CD4-positive, alpha-beta T cell (primary cell): ENCODE measurements at regions not wholly inside any gene's neighbourhood (a gene's known extent, or its start where the extent isn't known, plus 50 kb on each side); places are given as distances from the start of the nearest gene placed in this dataset.

ENCODE experiments used
- ATAC-seq: fragments of 200-7000 bp; cut with Tn5 transposase; one replicate; pipeline ENCODE4 v1.10.0; 2022; ENCODE audit warnings: mild to moderate bottlenecking; ENCODE audit not compliant: poor library complexity
- CTCF ChIA-PET: fragments of 350-600 bp; sonication (Branson Sonifier 250); formaldehyde crosslinking; loops from one replicate; lab custom pipeline; 2021; ENCODE audit warnings: antibody characterized with exemption, inconsistent platforms; lab: Charles Lee
- POLR2A ChIA-PET: fragments of 350-600 bp; sonication (Branson Sonifier 250); formaldehyde crosslinking; loops from one replicate; lab custom pipeline; 2021; ENCODE audit warnings: antibody characterized with exemption, inconsistent platforms; lab: Charles Lee
- DNase-seq, 14 experiments: peaks; one replicate each; pipeline ENCODE4 v3.0.0-alpha.2; 2013 to 2020; ENCODE audit warnings: mixed read lengths in 2 of 14
- H3K27ac ChIP-seq, 2 donors: one replicate each; pipeline versions ENCODE4 v1.5.1 to v1.7.0; 2013; ENCODE audit warnings: low read length in 2 of 2, low read depth in 1 of 2, mild to moderate bottlenecking in 1 of 2
- H3K27me3 ChIP-seq, 2 experiments: 1 replicate in 1 of 2; 2 replicates in 1 of 2; pipeline versions ENCODE4 v1.6.1 to v1.7.0; 2013; ENCODE audit warnings: low read length in 2 of 2, control low read depth in 1 of 2, mild to moderate bottlenecking in 1 of 2, moderate library complexity in 1 of 2; ENCODE audit not compliant: insufficient read depth in 2 of 2, control insufficient read depth in 1 of 2
- H3K36me3 ChIP-seq: one replicate; pipeline ENCODE4 v1.6.1; 2013; ENCODE audit warnings: low read length, control low read depth; ENCODE audit not compliant: insufficient read depth
- H3K4me1 ChIP-seq: one replicate; pipeline ENCODE4 v1.6.1; 2013; ENCODE audit warnings: low read length, control low read depth; ENCODE audit not compliant: insufficient read depth
- H3K4me3 ChIP-seq: one replicate; pipeline ENCODE4 v1.5.1; 2013; ENCODE audit warnings: mild to moderate bottlenecking, low read length, moderate library complexity
- H3K9me3 ChIP-seq, 2 experiments: 1 replicate in 1 of 2; 2 replicates in 1 of 2; pipeline versions ENCODE4 v1.6.1 to v1.7.0; 2013; ENCODE audit warnings: low read length in 2 of 2, mild to moderate bottlenecking in 2 of 2, control low read depth in 1 of 2, moderate library complexity in 1 of 2; ENCODE audit not compliant: control insufficient read depth in 1 of 2, insufficient read depth in 1 of 2
- H3K27ac Mint-ChIP-seq: one replicate; pipeline ENCODE4 v1.8.0; 2020; ENCODE audit warnings: mixed read lengths
- H3K27me3 Mint-ChIP-seq: one replicate; pipeline ENCODE4 v1.8.0; 2021; ENCODE audit warnings: mixed read lengths
- H3K36me3 Mint-ChIP-seq: one replicate; pipeline ENCODE4 v1.8.0; 2021; ENCODE audit warnings: low read depth, mixed read lengths
- H3K4me1 Mint-ChIP-seq: one replicate; pipeline ENCODE4 v1.8.0; 2021; ENCODE audit warnings: low read depth, mixed read lengths
- H3K4me3 Mint-ChIP-seq: one replicate; pipeline ENCODE4 v1.8.0; 2020; ENCODE audit warnings: mild to moderate bottlenecking, mixed read lengths
- H3K9me3 Mint-ChIP-seq: one replicate; pipeline ENCODE4 v1.8.0; 2020; ENCODE audit warnings: mixed read lengths
- intact Hi-C, 2 experiments: fragments of 100-400 bp; cut with DNase I in 1 of 2; cut with micrococcal nuclease in 1 of 2; formaldehyde crosslinking; loops; one replicate each; pipeline versions ENCODE4 v1.15.1 to v1.9.0; 2023 to 2025; cut with DNase I, micrococcal nuclease
- TF ChIP-seq, protein P1 (sequence below): fragments of 200-600 bp; IDR thresholded peaks from one replicate; pipeline ENCODE4 v1.8.0; 2022; ENCODE audit warnings: antibody characterized with exemption, mild to moderate bottlenecking

DNA sequence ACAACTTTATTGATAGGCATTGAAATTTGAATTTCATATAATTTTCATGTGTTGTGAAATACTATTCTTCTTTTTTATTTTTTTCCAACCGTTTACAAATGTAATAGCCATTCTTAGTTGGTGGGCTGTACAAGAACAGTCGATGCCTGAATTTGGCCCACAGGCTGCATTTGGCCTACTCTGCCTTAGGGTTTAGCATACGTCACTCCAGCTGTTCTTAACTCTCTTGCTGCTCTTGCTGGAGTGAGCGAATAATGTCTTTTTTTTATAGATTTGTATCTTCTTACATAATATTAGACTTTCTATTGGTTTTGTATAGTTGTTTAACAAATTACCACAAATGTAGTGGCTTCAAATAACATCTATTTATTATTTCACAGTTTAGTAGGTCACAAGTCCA is 163.4 kb upstream of the MKI67 start:
- H3K27me3 Mint-ChIP-seq = peaks cover 36% of the 10 kb centered on the region
- ChIA-PET CTCF (no interaction called here), POLR2A (no interaction called here)

DNA sequence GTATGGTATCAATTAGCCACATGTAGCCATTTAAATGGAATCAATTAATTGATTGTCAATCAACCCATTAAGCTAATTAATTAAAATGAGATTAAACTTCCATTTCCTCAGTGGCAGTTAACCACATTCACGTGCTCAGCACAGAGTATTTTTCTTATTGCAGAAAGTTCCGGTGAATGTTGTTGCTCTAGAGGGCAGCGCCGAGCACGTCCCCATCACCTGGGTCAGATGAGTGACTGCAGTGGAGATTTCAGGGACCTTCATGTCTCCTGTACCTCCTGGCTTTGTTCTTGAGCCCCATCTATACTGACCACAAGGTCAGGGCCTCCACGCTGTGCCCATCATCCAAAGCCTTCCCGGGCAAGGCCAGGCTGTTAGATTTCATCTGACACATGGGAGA is 168.8 kb upstream of the MKI67 start:
- Histone ChIP-seq H3K36me3 (no peaks in the 10 kb centered on the region), H3K9me3 (peaks cover 0 to 9% of the 10 kb centered on the region in 2 experiments), H3K4me3 (no peak overlapping the region), H3K4me1 (no peaks in the 10 kb centered on the region), H3K27me3 (peaks cover 0 to 1% of the 10 kb centered on the region in 2 experiments), H3K27ac (no peak overlapping the region)
- no peak for DNase-seq
- no peaks in the 10 kb centered on the region for H3K27me3 Mint-ChIP-seq
- ChIA-PET CTCF (no interaction called here), POLR2A (no interaction called here)
- intact Hi-C loops = no loop called here
- peaks cover under 1% of the 10 kb centered on the region for H3K9me3 Mint-ChIP-seq
- H3K27ac Mint-ChIP-seq = no peak overlapping the region
- no peaks in the 10 kb centered on the region for H3K36me3 Mint-ChIP-seq
- no peak for ATAC-seq
- no peak overlapping the region for H3K4me3 Mint-ChIP-seq
- TF ChIP-seq, protein P1, sequence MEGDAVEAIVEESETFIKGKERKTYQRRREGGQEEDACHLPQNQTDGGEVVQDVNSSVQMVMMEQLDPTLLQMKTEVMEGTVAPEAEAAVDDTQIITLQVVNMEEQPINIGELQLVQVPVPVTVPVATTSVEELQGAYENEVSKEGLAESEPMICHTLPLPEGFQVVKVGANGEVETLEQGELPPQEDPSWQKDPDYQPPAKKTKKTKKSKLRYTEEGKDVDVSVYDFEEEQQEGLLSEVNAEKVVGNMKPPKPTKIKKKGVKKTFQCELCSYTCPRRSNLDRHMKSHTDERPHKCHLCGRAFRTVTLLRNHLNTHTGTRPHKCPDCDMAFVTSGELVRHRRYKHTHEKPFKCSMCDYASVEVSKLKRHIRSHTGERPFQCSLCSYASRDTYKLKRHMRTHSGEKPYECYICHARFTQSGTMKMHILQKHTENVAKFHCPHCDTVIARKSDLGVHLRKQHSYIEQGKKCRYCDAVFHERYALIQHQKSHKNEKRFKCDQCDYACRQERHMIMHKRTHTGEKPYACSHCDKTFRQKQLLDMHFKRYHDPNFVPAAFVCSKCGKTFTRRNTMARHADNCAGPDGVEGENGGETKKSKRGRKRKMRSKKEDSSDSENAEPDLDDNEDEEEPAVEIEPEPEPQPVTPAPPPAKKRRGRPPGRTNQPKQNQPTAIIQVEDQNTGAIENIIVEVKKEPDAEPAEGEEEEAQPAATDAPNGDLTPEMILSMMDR = no peak
- no peaks in the 10 kb centered on the region for H3K4me1 Mint-ChIP-seq

More for the DNA sequence above, 163.4 kb upstream of the MKI67 start:
- Histone ChIP-seq H3K27me3 (peaks cover 23 to 28% of the 10 kb centered on the region in 2 experiments), H3K27ac (no peak overlapping the region), H3K4me3 (no peak overlapping the region), H3K36me3 (no peaks in the 10 kb centered on the region), H3K4me1 (no peaks in the 10 kb centered on the region), H3K9me3 (peaks cover 0 to 4% of the 10 kb centered on the region in 2 experiments)
- Mint-ChIP-seq H3K4me1 (no peaks in the 10 kb centered on the region), H3K9me3 (no peaks in the 10 kb centered on the region), H3K4me3 (no peak overlapping the region), H3K27ac (no peak overlapping the region), H3K36me3 (no peaks in the 10 kb centered on the region)
- TF ChIP-seq, protein P1 = no peak
- DNase-seq (no peak), ATAC-seq (no peak)
- intact Hi-C loops = no loop called here

DNA sequence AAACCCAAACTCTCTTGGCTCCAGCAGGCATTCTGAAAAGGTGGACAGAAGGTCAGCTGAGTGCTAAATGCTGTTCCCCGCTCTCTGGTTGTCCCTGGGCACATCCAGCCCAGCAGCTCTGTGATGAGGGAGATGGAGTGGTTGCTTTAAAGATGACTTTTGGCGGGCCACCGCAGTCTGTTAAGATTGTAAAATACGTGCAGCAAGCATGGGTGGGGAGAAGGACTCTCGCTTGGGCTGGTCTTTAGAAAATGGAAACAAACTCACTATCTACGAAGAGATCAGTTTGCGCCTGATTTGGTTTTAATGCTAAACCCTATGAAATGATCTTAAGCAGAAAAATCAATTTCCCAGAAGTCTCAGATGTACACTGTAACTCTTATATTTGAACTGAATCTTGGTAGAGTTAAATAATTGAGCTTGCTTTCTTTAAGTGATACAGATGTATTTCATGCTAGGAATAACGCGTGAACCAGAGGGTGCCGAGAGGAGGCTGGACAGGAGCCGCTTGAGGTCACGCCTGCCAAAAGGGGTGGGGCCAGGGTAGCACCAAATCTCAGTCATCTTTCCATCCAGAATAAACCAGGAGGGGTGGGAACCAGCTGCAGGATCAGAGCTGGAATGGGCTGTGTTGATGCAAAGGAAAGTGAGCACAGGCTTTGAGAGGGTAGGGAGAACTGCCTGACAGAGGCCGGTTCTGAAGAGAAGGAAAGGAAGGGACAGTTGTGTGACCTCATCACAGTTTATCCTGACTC is 170.2 kb upstream of the MKI67 start:
- Histone ChIP-seq H3K9me3 (peaks cover 0 to 9% of the 10 kb centered on the region in 2 experiments), H3K27me3 (no peaks in the 10 kb centered on the region), H3K36me3 (no peaks in the 10 kb centered on the region), H3K4me1 (no peaks in the 10 kb centered on the region), H3K4me3 (no peak overlapping the region), H3K27ac (no peak overlapping the region)
- Mint-ChIP-seq H3K27me3 (no peaks in the 10 kb centered on the region), H3K4me1 (no peaks in the 10 kb centered on the region), H3K4me3 (no peak overlapping the region), H3K27ac (no peak overlapping the region), H3K36me3 (no peaks in the 10 kb centered on the region), H3K9me3 (peaks cover 4% of the 10 kb centered on the region)
- ChIA-PET CTCF (no interaction called here), POLR2A (no interaction called here)
- DNase-seq (no peak), ATAC-seq (no peak)
- intact Hi-C loops = no loop called here
- TF ChIP-seq, protein P1 = no peak
